Neutrophil (primary cell): ENCODE measurements at regions not wholly inside any gene's neighbourhood (a gene's known extent, or its start where the extent isn't known, plus 50 kb on each side); places are given as distances from the start of the nearest gene placed in this dataset.

Experiments
- H3K27ac ChIP-seq: fragments of 200-600 bp; sonication (generic); 2 replicates; pipeline ENCODE4 v1.5.1; 2016; ENCODE audit warnings: mild to moderate bottlenecking, moderate library complexity
- H3K27me3 ChIP-seq: fragments of 200-600 bp; sonication (generic); 2 replicates; pipeline ENCODE4 v1.6.0; 2016; ENCODE audit warnings: mild to moderate bottlenecking
- H3K36me3 ChIP-seq: fragments of 200-600 bp; sonication (generic); 2 replicates; pipeline ENCODE4 v1.5.1; 2017
- H3K4me1 ChIP-seq, 2 experiments: fragments of 200-600 bp in 1 of 2; sonication (generic) in 1 of 2; 1 replicate in 1 of 2; 2 replicates in 1 of 2; pipeline versions ENCODE4 v1.5.1 to v1.6.1; 2013 to 2016; ENCODE audit warnings: low read depth in 1 of 2, low read length in 1 of 2, mild to moderate bottlenecking in 1 of 2, moderate library complexity in 1 of 2; ENCODE audit not compliant: control insufficient read depth in 1 of 2, insufficient read depth in 1 of 2
- H3K4me3 ChIP-seq, 2 experiments: fragments of 200-600 bp in 1 of 2; sonication (generic) in 1 of 2; 1 replicate in 1 of 2; 2 replicates in 1 of 2; pipeline ENCODE4 v1.5.1; 2013 to 2016; ENCODE audit warnings: low read depth in 1 of 2, low read length in 1 of 2, mild to moderate bottlenecking in 1 of 2, moderate library complexity in 1 of 2
- H3K9me3 ChIP-seq: fragments of 200-600 bp; sonication (generic); 2 replicates; pipeline ENCODE4 v1.5.1; 2016
- TF ChIP-seq, protein P1 (sequence below): fragments of 200-600 bp; sonication (generic); IDR thresholded peaks from 2 replicates; pipeline ENCODE4 v1.5.1; 2016; ENCODE audit warnings: antibody characterized with exemption

DNA sequence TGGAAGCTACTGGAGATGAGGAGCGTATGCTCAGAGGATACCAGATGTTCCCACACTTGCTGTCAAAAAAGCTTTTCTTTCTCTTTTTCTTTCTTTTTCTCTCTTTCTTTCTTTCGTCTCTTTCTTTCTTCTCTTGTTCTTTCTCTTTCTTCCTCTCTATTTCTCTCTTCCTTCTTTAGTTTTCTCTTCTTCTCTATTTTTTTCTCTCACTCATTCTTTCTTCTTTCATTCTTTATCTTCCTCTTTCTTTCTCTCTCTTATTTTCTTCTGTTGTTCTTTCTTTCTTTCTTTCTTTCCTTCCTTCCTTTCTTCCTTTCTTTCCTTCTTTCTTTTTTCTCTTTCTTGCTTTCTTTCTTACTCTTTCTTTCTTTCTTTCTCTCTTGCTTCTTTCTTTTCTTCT, 457.6 kb downstream of the CMPK2 start:
- Histone ChIP-seq H3K4me3 (no peak overlapping the region), H3K4me1 (no peaks in the 10 kb centered on the region), H3K27me3 (no peaks in the 10 kb centered on the region), H3K36me3 (no peaks in the 10 kb centered on the region), H3K9me3 (no peaks in the 10 kb centered on the region), H3K27ac (no peak overlapping the region)
- TF ChIP-seq, protein P1, sequence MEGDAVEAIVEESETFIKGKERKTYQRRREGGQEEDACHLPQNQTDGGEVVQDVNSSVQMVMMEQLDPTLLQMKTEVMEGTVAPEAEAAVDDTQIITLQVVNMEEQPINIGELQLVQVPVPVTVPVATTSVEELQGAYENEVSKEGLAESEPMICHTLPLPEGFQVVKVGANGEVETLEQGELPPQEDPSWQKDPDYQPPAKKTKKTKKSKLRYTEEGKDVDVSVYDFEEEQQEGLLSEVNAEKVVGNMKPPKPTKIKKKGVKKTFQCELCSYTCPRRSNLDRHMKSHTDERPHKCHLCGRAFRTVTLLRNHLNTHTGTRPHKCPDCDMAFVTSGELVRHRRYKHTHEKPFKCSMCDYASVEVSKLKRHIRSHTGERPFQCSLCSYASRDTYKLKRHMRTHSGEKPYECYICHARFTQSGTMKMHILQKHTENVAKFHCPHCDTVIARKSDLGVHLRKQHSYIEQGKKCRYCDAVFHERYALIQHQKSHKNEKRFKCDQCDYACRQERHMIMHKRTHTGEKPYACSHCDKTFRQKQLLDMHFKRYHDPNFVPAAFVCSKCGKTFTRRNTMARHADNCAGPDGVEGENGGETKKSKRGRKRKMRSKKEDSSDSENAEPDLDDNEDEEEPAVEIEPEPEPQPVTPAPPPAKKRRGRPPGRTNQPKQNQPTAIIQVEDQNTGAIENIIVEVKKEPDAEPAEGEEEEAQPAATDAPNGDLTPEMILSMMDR = no peak

DNA sequence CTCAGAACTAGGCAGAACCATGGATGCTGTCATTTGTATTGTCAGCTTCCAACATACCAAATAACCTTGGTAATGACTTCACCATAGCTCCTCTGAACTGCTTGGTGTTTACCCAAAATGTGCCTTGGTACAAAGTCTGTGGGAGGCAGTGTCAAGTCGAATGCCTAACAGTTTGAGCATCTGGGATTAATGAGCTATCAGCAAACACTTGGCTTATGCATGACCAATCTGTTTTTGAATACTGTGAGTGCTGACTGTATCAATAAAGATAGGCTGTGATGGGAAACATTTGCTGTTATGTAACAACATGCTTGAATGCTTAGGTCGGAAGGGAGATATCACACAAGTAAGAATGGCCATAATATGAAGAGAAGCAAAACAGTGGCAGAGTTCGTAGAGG, 455.4 kb downstream of the CMPK2 start:
- Histone ChIP-seq H3K36me3 (no peaks in the 10 kb centered on the region), H3K9me3 (no peaks in the 10 kb centered on the region), H3K27me3 (no peaks in the 10 kb centered on the region), H3K4me1 (no peaks in the 10 kb centered on the region), H3K4me3 (no peak overlapping the region), H3K27ac (no peak overlapping the region)
- TF ChIP-seq, protein P1 = no peak

DNA sequence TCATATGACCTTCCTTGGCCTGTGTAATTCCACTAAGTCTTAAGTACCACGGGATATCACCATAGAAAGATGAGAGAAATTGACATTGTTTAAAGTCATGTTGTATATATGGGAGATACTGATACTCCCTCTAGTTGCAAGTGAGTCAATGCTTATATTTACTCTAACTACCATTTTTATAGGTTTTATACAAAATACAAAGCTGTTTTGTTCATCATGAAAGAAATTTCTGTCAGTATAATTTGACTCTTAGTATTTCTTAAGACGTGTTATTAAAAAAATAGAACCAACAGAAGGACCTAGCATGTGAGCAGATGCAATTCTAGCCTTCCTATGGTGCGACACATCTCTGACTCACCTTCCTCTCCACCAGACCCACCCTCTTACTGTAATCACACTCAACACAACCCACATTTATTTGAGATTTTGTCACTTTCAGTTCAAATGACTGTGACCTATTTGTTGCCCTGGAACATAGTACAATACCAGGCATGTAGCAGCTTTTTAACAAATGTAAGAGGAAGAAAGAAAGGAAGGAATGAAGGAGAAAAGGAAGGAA, 453.1 kb downstream of the CMPK2 start:
- TF ChIP-seq, protein P1 = no peak
- Histone ChIP-seq H3K36me3 (no peaks in the 10 kb centered on the region), H3K4me3 (no peak overlapping the region), H3K9me3 (no peaks in the 10 kb centered on the region), H3K4me1 (no peaks in the 10 kb centered on the region), H3K27ac (no peak overlapping the region), H3K27me3 (no peaks in the 10 kb centered on the region)

DNA sequence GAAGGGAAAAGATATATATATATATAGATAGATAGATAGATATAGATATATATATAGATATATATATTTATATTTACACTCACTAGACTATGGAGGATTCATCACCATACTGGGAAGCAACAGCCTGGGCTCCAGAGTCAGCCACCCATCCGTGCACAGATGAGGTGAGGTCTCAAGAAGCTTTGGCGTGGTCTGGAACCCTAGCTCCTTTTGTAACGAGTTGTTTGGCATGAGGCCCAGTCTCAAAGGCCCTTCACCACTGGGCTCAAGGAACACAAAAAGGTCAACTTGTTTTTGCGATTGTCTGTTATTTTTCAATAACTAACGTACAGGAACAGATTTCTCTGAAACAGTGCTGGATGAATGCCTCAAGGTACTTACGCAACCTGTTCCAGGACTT, 448.7 kb downstream of the CMPK2 start:
- TF ChIP-seq, protein P1 = no peak
- Histone ChIP-seq H3K36me3 (no peaks in the 10 kb centered on the region), H3K4me1 (no peaks in the 10 kb centered on the region), H3K4me3 (no peak overlapping the region), H3K27me3 (no peaks in the 10 kb centered on the region), H3K9me3 (no peaks in the 10 kb centered on the region), H3K27ac (no peak overlapping the region)

DNA sequence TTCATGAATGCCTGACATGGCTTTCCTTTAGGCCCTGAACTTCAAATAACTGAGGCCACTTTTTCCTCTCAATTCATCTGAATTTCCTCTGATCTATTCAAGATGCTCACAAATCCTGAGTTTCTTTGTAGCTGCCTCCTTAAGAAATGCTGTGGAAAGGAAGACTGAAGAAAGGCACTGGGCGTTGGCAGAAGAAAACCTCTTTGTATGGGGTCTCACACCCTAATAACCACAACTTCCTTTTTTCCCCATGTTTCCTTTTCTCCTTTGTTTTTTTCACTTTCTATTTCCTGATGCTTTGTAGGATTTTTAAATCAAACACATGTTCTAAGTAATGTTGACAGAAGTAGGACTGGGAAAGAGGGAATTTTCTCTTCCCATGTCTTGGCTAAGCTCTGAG, 447.4 kb downstream of the CMPK2 start:
- TF ChIP-seq, protein P1 = no peak
- Histone ChIP-seq H3K36me3 (no peaks in the 10 kb centered on the region), H3K4me3 (no peak overlapping the region), H3K27ac (no peak overlapping the region), H3K9me3 (no peaks in the 10 kb centered on the region), H3K4me1 (no peaks in the 10 kb centered on the region), H3K27me3 (no peaks in the 10 kb centered on the region)
